Endothelial cell of hepatic sinusoid (primary cell): ENCODE measurements at regions not wholly inside any gene's neighbourhood (a gene's known extent, or its start where the extent isn't known, plus 50 kb on each side); places are given as distances from the start of the nearest gene placed in this dataset.

Source experiments
- in situ Hi-C: cut with HindIII; loops from 2 replicates; pipeline ENCODE4 v1.10.0; 2017; ENCODE audit warnings: low sequenced_read_pairs

DNA sequence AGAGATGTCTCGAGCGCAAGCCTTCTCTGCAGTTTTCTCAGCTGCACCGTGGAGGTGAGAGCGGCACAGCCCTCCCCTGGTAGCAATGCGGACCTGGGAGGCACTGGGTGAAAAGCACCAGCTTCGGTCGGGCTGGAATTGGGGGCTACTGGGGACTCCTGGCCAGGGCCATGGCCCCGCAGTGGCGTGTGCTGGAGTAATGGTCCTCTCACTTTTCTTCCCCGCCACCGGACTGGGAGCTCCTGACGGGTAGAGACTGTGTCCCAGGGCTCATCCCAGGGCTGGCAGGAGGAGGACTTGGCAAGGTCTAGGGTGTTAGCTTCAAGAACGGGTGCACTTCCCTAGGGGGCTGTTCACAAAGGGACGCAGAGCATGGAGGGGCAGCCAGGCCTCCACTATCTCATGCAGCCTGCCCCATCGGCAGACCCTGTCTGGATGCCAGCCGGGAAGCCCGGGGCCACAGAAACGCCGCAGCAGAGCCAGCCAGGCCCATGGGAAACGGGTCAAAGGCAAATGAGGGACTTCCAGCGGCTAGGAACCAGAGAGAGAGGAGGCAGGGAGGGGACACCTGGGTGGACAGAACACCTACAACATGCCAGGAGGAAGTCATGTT is 92.6 kb upstream of the MVB12B start:
- in situ Hi-C loops: no loop called here

DNA sequence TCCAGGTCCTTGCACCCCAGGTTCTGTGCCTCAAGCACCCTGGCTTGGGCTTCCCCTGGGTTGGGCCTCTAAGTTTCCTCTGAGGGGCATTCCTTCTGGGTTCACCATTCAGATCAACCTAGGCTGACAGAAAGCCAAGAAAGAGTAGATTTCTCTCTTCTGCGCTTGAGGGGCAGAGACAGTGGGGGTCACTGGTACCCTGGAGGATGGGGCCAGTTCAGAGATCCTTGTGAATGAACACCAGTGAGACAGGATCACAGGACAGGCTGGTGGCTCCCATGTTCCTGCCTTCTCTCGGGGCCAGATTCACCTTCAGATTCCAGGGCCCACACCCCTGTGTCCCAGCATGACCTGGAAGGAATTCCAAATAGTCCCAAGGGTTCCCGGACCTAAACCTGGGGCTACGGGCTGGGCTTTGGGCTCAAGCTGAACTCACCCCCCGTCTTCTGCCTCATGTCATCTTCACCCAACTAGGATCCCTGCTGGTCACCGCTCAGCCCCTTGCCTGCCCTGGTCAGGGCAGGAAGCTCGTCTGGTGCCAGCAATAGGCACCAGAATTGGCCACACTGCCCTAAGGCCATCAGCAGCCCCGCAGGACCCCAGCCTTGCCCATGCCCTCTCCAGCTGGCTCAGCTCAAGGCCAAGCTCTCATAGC is 91.8 kb upstream of the MVB12B start:
- in situ Hi-C loops: no loop called here

- in situ Hi-C loops: no loop called here
Measured at GRCh38 chr9:126235336-126236243, 91.0 kb upstream of the MVB12B start.

- in situ Hi-C loops: no loop called here
Measured at GRCh38 chr9:126236273-126236672, 90.4 kb upstream of the MVB12B start.

GRCh38 chr9:126238415-126238814 is 88.2 kb upstream of the MVB12B start:
- in situ Hi-C loops: no loop called here

GRCh38 chr9:126239515-126239914 is 87.1 kb upstream of the MVB12B start:
- in situ Hi-C loops: no loop called here

DNA sequence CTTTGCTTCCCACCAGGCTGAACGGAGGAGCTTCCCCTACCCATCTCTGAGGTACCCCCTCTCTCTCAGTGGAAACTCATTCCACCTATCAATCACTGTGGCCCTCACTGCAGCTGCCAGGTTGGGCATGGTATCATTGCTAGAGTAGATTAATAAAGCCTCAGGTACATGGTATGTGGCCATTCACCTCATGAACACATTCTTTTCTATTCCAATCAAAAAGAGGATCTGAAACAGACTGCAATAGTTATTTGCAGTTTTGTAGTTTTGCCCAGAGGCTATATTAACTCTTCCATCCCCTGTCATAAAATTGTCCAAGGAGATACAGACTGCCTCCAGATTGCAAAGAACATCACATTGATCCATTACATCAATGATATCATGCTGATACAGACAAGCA is 85.8 kb upstream of the MVB12B start:
- in situ Hi-C loops: no loop called here

GRCh38 chr9:126248680-126249079 is 77.9 kb upstream of the MVB12B start:
- in situ Hi-C loops: no loop called here

- in situ Hi-C loops: no loop called here
Measured at GRCh38 chr9:126261584-126262356, 64.9 kb upstream of the MVB12B start.

DNA sequence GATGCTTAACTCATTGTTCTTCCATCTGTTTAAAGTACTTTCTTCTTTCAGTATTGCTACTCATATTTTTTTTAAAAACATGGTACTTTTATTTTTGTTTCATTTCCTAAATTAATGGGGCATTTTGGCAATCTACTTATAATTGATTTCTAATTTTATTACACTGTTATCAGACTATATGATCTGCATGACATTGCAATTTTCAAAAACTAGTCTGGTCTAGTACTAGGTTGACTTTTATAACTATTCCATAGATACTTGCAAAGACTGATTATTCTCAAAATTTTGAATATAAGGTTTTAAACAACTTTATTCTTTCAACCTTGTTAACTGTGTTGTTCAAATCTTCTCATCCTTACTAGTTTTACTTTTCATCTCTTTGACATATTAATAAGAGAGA is 63.9 kb upstream of the MVB12B start:
- in situ Hi-C loops: no loop called here

GRCh38 chr9:126270556-126270955 is 56.1 kb upstream of the MVB12B start:
- in situ Hi-C loops: no loop called here

DNA sequence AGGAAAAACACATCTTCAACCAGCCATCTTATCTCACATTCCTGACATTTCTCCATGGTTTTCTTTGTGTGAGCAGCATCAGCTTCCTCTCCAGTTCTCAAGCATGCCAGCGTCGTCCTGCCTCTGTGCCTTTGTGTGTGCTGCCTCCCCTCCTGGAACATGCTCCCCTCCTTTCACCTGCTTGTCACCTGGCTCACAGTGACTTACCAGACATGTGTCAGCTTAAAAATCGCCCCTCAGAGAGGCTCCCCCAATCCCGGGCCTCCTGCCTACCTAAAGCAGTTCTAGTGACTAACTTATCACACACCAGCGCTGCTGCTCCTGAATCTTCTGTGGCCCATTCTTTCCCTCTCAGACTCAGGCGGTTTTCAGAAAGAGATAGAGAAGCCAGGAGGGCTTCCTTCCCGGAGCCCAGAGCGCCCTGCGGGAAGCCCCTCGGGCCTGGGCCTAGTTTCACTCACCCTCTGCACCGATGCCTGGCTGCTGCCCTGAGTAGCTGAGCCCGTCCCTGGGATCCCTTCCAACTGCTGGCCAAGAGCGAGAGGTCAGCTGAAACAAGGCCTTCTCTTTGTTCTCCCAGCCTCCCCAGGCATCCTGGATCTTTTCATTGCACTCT is 51.1 kb upstream of the MVB12B start:
- in situ Hi-C loops: no loop called here

DNA sequence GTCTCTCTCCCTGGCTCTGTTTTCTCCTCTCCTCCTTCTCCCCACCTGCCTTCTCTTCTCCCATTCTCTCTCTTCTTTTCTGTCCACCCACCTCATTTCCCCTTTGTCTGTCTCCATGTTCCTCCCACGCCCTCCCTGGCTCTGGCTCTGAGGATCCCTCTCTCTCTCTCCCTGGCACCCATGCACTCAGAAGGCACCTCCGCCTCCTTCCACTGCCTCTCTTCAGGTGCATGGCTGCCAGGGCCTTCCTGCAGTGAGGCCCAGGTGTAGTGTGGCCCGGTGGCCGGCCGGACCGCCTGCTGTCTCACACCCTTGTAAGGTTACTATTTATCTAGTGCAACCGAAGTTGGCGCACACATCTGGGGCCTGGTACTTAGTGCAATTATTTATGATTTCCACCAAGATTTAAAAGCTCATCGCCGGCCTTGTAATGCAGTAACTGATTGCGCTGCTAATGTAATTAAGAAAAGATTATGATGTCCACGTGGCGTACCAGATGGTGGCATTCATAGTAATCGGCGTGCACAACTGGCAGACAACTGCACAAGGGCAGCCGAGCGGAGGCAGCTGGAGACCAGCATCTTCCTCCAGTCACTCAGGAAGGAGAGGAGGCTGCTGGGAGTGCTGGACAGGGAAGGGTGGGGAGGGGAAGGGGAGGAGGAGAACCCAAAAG is 50.4 kb upstream of the MVB12B start:
- in situ Hi-C loops: no loop called here
